Bronchial epithelial cell (primary cell): ENCODE measurements at regions not wholly inside any gene's neighbourhood (a gene's known extent, or its start where the extent isn't known, plus 50 kb on each side); places are given as distances from the start of the nearest gene placed in this dataset.
A peak's percentile ranks its signal among the peaks of the same experiment; 100 is the strongest.

Experiments
- DNase-seq: peaks from one replicate; pipeline ENCODE4 v3.0.0-alpha.2; 2010; ENCODE audit warnings: low read depth
- FAIRE-seq: peaks from 2 replicates; lab custom pipeline; 2011; peaks lifted over from hg19 to GRCh38; lab: Jason Lieb, UNC
- H3K27me3 ChIP-seq: 2 replicates; pipeline ENCODE4 v1.5.1; 2011; ENCODE audit warnings: low read length; ENCODE audit not compliant: control insufficient read depth, insufficient read depth
- H3K36me3 ChIP-seq: 2 replicates; pipeline ENCODE4 v1.5.1; 2011; ENCODE audit warnings: low read length; ENCODE audit not compliant: control insufficient read depth, insufficient read depth
- H3K4me3 ChIP-seq: 2 replicates; pipeline ENCODE4 v1.5.1; 2011; ENCODE audit warnings: mild to moderate bottlenecking, low read depth, low read length, control low read depth
- CTCF ChIP-seq: IDR thresholded peaks from 2 replicates; pipeline ENCODE4 v1.5.1; 2011; ENCODE audit warnings: mild to moderate bottlenecking, moderate library complexity, low read length, control low read depth, inconsistent platforms; ENCODE audit not compliant: insufficient read depth, severe bottlenecking

- H3K4me3 ChIP-seq, result no peak overlapping the region
- peak; percentile 4 for DNase-seq
- TF ChIP-seq CTCF, result no peak
- no peaks in the 10 kb centered on the region for H3K36me3 ChIP-seq
- no peaks in the 10 kb centered on the region for H3K27me3 ChIP-seq
- no peak for FAIRE-seq
These were observed 1114.9 kb upstream of the C9orf72 start for GRCh38 chr9:28688172-28688571.

GRCh38 chr9:28692012-28692411, 1118.7 kb upstream of the C9orf72 start:
- no peak overlapping the region for H3K4me3 ChIP-seq
- TF ChIP-seq CTCF, result no peak
- DNase-seq (no peak), FAIRE-seq (no peak)
- H3K27me3 ChIP-seq, result no peaks in the 10 kb centered on the region
- no peaks in the 10 kb centered on the region for H3K36me3 ChIP-seq

- DNase-seq (no peak), FAIRE-seq (no peak)
- Histone ChIP-seq H3K4me3 (no peak overlapping the region), H3K27me3 (no peaks in the 10 kb centered on the region), H3K36me3 (no peaks in the 10 kb centered on the region)
- TF ChIP-seq CTCF, result no peak
These were observed 1123.7 kb upstream of the C9orf72 start for GRCh38 chr9:28696960-28697359.

GRCh38 chr9:28699632-28700031, 1126.4 kb upstream of the C9orf72 start:
- no peaks in the 10 kb centered on the region for H3K27me3 ChIP-seq
- H3K36me3 ChIP-seq, result no peaks in the 10 kb centered on the region
- FAIRE-seq, result no peak
- no peak overlapping the region for H3K4me3 ChIP-seq
- TF ChIP-seq CTCF, result no peak
- DNase-seq, result no peak

GRCh38 chr9:28707616-28708015, 1134.3 kb upstream of the C9orf72 start:
- no peaks in the 10 kb centered on the region for H3K27me3 ChIP-seq
- no peak for TF ChIP-seq CTCF
- H3K4me3 ChIP-seq, result no peak overlapping the region
- FAIRE-seq, result no peak
- H3K36me3 ChIP-seq, result no peaks in the 10 kb centered on the region
- DNase-seq, result no peak

- DNase-seq, result no peak
- FAIRE-seq, result no peak
- no peak for TF ChIP-seq CTCF
These were observed 1140.9 kb upstream of the C9orf72 start for GRCh38 chr9:28714188-28714587.

More at GRCh38 chr9:28714188-28714587, 1140.9 kb upstream of the C9orf72 start:
- H3K27me3 ChIP-seq, result no peaks in the 10 kb centered on the region
- H3K4me3 ChIP-seq, result no peak overlapping the region
- no peaks in the 10 kb centered on the region for H3K36me3 ChIP-seq
